ENCODE measurements at regions not wholly inside any gene's neighbourhood (a gene's known extent, or its start where the extent isn't known, plus 50 kb on each side); places are given as distances from the start of the nearest gene placed in this dataset.

DNA sequence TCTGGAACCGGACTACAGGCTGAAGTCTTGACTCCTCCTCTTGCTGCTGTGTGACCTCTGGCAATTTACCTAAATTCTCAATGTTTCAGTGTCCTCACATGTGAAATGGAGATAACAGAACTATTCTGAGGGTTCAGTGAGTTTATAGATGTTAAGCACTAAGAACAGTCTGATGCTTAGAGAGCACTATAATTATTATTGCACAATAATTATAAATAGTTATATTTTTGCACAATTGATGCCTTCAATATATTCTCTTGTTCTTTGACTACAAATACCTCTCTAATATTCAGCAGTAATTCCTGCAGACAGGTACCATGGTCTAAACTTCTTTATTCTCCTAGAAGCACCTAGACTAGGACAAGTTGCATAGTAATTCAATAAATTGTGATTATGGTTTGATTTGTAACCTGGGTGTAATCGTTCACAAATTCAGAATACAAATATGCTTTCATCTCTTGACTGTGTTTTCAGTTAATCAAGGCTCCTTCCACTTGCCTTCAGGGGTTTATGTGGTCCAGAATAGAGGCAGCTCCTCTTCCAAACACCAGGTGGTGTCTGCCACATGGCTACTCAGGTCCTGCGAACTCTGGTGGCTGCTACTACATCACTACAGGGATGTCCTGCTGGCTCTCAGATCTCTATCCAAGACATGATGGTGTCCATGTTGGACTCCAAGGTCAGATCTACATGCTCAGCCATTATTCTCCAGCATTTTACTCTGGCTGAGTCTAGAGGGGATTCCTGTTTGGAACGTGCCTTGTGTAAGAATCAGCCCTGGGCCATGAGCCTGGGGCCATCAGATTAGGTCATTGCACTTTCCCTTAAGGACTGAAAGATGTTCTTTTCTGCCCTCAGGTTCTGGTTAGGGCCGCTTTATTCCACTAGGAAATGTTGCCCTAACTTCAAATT lies 103.4 kb downstream of the QRFPR start:
- peak; percentile 72 for DNase-seq

DNA sequence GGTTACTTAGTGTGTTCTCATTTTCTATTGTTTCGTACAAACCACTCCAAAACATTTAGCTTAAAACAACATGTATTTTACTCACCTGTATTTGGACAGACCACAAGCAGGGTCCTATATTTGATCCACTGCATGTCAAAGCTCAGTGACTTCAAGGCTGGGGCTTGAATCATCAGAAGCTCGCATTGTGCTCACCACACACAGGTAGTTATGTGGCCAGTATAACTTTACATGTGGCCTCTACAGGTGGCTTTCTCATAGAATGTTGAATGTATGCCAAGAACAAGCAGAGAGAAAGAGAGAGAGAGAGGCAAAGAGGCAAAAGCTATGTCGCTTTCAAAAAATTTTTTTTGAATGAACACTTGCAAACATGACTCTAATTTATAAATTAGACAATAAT lies 107.6 kb downstream of the QRFPR start:
- DNase-seq: no peak

DNA sequence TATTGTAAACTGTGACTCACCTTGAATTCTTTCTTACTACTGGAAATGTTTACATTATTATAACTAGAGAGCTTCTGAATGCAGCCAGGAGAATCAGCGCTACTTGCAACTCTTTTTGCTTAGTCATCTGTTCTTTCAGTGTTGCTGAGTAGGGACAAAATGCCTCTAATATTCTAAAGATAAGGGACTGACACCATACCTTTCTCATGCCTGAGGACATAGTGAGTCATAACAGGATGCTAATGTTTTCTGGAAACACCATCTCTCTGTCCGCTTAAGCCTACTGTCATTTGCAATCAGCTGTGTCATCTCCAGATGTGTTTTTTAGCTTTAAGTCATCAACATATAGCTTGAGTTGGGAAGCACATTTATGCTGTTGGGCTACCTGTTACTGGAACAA lies 108.3 kb downstream of the QRFPR start:
- DNase-seq: peak; percentile 71

DNA sequence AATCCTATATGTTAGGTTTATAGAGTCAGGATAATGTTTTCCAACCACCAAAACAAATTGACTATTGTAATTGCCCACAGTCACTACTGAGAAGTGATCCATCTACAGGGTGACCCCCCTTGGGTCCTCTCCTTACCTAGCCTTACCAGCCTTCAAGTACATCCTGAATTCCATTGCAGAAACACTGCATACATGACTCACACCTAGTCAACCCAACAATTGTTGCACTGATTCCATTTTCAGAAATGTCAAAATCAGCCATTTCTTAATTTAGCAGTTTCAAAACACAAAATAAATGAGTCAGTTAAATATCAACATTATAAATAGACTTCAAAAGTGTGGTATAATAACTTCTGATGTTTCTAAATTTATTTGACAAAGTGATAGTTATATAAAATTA lies 106.3 kb upstream of the TNIP3 start:
- DNase-seq: no peak

DNA sequence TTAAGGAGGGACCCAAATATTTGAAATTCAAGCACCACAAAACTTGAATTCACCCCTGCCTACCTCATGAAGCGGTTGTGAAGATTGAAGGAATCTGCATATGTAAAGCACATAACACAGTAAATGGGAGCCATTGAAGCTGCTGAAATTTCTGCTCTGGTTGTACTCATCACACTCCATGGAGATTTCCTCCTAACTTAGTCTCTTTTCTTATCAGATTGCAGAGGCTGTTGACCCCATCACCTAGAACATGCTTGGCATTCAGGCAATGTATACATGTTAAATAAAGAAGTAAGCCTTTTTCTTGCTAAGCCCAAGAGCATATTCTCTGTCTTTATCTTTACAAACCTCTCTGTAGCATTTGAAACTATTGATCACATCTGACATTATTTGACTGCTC lies 104.9 kb upstream of the TNIP3 start:
- DNase-seq: no peak

DNA sequence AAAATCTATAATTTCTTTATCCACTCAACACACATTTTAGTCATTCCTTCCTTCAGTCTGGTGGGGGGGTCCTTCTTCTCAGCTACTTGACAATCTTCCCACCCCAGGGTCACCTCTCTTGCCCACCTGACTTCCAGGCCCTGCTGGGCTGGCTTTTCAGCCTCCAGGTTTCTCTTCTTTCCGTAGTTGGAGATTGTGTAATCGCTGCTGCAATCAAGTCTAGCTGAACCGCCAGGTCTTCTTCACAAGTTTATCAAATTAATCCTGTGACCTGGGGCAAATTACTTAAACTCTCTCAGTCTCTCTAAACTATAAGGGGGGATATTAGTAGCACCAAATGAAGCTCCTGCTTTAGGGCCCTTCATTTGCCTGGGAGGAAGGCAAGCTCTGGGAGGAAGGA lies 102.9 kb upstream of the TNIP3 start:
- DNase-seq: no peak

DNA sequence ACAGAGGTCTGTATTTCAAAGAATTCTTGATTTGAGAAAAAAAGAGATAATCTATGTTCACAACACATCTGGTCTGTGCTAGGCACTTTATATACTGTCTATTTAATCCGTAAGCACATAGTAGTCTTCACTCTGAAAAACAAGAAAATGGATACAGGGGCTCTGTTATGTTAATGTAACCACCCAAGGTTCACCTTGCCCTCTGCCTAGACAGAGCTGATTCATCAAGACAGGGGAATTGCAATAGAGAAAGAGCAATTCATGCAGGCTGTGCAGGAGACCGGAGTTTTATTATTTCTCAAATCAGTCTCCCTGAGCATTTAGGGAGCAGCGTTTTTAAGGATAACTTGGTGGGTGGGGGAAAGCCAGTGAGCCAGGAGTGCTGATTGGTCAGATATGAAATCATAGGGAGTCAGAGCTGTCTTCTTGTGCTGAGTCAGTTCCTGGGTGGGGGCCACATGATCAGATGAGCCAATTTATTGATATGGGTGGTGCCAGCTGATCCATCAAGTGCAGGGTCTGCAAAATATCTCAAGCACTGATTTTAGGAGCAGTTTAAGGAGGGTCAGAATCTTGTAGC lies 92.9 kb upstream of the TNIP3 start:
- no peak for DNase-seq

DNA sequence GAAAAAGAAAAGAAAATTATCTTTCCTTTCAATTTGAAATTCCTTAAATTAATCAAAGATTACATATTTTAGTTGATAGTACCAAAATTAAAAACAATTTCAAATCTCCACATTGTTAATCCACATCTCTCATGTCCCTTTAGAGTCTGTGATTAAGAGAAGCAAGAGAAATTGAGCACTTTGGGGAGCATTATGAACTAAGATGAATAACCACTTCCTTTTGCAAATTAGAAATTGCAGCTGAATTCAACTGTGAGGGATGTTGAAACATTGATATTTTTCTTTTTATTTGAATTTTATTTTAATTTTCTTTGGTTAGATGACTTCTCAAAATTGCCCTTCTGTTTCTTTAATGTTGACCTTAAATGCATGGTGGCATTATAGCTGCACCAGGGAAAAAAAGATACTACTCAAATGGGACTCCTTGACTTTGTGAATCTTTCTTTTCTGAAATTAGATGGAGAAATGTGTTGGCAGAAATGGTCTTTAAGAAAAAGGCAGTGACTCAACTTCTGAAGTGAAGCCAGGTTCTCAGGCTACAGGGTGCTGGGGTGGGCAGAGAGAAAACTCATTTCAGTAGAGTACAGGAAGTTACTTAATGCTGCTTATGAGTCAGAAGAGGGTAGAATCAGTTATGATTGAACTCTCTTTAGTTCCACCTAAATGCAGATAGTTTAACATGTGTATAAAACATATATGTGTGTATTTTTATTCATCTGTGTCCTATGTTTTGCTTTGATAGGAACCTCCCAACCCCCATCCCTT lies 92.0 kb upstream of the TNIP3 start:
- no peak for DNase-seq

DNA sequence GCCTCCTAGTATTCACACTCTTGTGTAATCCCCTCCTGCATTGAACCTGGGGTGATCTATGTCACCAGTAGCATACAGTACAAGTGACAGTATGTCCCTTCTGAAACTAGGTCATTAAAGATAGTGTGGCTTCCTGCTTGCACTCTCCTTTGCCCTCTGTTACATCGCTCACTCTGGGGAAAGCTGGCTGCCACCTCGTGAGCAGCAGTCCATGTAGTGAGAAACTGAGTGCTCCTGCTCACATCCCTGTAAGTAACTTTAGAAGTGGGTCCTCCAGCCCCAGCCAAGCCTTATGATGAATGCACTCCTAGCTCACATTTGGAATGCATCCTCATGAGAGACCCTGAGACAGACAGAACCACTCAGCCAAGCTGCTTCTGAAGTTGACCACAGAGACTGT lies 89.8 kb upstream of the TNIP3 start:
- DNase-seq: no peak

DNA sequence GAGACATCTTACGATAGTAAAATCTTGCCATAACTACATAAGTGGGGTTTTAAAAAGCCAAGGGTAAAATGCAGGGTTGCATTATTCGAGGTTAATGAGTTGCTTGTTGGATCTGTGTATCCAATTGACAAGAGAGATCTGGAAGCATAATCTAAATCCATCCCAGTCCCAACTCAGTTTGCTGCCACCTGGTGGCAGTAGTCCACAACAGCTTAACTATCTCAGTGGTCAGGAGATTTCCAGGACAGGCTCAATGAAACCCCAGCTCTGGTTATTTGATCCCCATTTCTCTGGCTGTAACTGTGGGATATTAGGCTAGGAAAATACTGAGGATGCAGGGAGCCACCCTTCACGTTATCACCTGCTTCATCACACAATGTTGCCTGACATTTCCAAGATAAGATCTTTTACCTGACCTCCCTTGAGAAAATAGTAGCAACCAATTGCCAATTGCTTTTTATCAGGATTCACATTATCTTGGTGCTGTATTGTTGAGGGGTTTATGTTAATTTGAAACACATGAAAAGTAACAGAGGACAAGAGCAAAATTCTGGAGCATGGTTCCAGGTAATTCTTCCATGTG lies 88.2 kb upstream of the TNIP3 start:
- peak; percentile 80 for DNase-seq

DNA sequence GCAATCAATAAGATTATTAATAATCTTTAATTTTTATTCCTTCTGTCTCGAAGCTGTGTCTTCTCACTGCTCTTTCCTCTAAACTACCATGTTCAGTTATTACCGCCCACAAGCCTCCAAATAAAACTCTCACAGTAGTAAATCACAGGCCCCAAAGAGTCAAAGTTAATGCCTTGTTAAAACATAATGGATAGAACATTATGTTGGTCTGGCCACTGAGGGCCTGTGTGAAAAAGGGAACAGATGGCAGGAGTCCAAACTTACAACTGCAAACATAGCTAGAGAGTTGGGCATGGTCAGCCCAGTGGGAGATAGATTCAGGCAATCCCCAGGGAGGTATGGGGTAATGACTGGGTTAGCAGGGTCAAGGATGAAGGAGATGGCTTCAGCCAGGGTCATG lies 84.6 kb upstream of the TNIP3 start:
- no peak for DNase-seq

DNA sequence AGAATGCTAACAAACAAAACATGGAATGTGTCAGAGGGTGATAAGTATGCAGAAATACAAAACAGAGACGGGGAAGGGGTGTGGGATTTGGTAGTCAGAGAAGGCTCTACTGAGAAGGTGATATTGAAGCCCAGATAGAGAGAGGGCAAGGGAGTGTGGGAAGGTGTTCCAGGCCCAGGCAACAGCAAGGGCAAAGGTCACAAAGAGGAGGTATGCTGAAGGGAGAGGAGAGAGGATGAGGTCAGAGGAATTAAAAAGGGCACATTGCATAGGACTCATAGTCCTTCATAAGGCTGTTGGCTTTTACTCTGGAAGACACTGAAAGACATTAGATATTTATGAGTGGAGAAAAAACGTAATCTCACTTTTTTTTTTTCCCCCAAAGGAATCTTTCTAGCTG lies 82.6 kb upstream of the TNIP3 start:
- no peak for DNase-seq

DNA sequence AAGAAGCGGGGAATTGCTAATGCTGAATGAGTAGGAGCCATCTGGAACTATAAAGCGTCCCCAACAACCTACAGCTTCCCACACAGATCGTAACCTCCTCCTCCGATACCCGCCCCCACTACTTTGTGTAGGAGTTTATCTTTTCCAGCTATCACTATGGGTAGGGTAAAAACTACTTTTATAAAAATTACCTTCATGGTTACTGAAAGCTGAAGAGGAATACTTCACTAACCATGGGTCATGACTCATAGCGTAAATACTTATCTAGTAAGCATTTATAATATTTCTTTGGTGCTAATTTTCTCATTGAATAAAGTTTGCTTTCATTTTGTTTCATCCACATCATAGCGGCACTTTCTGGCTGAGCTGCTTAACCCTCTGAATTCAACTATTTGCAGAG lies 79.4 kb upstream of the TNIP3 start:
- DNase-seq: no peak

DNA sequence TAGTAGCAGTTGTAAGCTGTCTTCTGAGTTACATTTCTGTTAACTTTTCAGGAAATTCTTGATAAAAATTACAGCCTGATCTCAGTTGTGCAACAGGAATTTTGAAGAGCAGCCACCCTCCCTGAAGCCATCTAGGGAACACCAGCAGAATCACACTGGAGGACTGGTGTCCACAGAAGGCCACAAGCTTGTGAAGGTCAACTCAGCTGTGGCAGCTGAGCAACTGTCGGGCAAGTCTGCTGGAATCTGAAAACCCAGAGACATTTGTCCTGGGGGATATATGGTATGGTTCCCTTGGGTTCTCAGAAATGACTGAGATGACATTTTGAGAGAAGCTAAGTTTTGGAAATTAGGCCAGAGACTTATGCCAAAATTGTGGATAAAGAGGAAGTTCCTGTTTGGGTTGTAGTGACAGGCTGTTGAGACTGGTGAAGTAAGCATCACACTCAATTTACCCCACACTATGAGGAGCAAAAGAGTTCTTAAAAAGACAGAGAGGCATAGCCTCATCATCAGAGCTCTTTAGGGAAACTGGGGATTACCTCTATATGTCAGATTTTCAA lies 78.1 kb upstream of the TNIP3 start:
- DNase-seq: no peak

DNA sequence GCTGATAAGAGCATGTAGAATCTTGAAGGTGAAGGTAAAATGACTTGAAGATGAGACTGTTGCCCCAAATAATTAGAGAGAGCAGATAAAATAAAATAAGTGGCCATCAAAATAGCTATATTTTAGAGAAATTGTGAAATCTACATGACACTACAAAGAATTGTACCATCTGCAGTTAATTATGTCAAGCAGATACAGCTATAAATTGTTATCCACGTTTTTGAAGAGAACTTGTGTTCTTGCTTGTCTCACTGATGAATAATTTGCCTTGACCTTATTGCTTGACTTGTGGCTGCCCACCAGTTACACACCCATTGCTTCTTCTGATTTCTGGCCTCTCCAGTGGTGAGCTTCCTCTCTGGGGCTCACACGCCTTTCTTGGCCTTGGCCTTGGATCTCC lies 75.8 kb upstream of the TNIP3 start:
- DNase-seq: no peak

DNA sequence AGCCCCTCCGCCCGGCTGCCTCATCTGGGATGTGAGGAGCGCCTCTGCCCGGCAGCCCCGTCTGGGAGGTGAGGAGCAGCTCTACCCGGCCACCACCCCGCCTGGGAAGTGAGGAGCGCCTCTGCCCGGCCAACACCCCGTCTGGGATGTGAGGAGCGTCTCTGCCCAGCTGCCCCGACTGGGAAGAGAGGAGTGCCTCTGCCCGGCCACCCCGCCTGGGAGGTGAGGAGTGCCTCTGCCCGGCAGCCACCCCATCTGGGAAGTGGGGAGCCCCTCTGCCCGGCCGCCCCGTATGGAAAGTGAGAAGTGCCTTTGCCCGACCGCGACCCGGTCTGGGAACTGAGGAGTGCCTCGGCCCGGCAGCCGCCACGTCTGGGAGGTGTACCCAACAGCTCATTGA lies 74.3 kb upstream of the TNIP3 start:
- DNase-seq: no peak

DNA sequence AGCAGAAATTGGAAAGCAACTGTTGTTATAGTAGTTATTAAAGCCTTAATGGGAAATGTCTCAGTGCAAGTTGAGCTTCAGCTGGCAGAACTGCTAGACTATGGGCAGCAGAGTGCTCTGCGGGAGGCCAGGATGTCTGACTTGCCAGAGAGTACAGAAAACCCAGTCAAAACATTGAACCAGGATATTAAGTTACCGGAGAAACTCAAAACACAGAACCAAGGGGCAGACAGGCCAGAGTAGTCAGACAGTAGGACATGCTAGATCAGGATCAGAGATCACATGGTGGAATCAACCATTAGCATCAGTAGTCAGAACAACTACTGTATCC lies 72.9 kb upstream of the TNIP3 start:
- no peak for DNase-seq

DNA sequence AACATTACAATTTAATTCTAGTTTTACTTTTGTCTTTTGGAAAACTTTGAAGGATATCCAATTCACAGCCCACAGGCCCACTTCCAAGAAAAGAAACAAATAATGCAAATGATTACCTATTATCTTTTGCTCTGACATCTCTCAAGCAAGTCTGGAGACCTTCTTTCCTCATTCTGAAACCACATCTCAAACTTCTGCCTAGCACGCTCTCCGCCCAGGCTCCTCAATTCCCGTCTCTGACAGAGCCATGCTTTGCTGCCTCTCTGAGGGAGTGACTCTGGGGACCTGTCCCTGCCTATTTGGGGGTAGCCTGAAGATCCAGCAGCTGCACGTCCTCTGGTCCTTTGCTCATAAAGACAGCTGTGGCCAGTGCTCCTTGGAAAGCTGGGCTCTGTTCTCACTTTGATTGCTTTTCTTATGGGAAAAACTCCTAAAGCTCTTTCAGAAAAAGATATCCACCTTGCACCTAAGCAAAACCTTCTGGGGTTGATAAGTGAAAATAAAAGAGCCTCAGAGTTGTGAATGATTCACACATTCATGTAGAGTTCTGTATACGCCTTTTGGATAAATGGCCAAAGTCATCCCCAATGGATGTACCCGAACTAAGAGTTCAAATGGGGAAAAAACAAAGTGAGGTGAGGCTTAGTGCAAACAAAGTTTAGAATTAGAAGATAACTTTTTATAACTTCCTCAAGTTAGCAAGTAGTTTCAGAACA lies 72.4 kb upstream of the TNIP3 start:
- no peak for DNase-seq

DNA sequence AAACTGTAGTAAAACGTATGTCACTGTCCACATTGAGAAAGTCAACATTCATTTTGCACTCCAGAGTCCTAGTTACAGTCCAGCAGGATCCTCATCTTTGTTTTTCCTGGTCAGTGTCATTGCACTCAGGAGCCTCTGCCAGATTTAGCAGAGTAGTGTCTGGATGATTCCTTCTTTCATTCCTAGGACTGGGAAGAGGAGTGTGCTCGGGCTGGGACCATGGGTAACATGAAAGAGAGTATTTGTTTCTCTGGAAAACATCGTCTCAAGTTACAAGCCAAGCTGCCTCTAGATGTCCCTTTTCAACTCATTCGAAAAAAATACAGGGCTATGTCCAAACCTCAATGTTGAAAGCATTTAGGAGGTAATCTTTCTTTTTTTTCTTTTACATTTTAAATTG lies 69.9 kb upstream of the TNIP3 start:
- peak; percentile 63 for DNase-seq

DNA sequence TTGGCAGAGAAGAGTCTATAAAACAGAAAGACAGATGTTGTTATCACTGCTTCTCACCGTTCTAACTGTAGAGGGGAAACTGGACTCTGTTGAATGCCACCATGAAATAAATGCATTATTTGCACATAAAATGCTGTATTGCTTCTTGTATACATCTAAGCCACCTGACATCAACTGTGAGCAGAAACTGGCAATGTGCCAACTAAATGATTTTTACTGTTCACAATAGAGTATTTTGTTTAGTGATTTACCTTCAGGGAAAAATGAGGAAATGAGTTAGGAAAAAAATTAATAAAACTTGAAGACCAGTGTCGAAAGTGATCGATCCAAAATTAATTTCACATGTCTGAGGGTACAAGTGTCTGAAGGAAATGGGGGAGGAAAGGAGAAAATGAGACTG lies 65.9 kb upstream of the TNIP3 start:
- DNase-seq: no peak

DNA sequence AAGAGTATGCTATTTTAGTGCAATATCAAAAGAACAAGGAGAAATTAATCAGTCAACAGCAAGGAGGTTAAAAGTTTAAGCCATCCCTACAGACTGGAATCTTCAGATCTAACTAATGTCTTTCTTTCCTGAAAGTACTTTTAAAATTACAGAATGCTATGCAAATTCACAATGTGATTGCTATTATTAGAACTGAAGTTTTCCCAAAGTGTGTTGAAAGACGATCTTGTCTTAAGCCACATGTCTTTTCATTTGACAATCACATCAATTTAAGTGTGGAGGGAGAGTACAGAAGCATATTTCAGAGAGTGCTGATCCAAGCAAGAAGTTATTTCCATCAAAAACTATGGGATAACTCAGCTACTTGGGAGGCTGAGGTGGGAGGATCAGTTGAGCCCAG lies 64.7 kb upstream of the TNIP3 start:
- DNase-seq: no peak

DNA sequence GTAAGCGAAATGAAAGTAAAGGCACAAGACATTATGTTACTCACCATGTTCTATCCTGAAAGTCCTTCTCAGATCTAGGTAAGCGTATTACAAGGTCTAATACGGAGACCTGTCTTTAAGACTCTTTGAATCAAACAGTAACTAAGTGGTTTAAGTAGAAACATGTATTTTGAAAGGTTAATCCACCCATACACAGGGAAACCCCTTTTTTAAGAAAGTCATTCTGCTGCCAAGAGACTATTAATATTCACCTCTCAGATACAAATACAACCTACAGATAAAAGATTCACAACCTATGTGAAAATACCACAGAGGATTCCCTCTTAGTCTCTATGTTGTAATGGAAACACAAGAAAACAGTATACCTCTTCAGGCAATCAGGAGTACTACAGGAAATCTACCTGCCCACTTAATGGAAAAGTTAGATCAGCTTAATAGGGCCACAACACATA lies 63.2 kb upstream of the TNIP3 start:
- no peak for DNase-seq

DNA sequence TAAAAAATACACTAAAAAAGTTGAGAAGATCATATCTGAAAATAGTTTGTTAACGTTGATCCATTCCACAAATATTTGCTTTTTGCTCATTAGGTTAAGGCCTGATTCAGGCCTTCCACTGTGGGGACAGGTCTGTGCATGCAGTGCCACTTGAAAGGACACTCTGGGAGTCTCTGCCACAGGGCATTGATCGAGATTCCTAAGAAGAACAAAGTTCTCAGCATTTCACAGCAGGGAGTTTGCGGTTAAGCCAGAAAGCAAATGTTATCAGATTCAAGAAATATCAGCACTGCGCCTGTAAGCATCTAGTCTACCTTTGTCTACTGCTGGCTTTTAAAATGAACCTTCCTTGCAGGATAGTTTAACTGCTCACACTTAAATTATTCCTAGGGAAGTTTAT lies 62.2 kb upstream of the TNIP3 start:
- DNase-seq: peak; percentile 61

Measured in islet precursor cell (in vitro differentiated cells).